ENCODE measurements at regions not wholly inside any gene's neighbourhood (a gene's known extent, or its start where the extent isn't known, plus 50 kb on each side); places are given as distances from the start of the nearest gene placed in this dataset.

GRCh38 chr2:128784626-128785306, 466.1 kb upstream of the HS6ST1 start:
- TF ChIP-seq, protein P1, sequence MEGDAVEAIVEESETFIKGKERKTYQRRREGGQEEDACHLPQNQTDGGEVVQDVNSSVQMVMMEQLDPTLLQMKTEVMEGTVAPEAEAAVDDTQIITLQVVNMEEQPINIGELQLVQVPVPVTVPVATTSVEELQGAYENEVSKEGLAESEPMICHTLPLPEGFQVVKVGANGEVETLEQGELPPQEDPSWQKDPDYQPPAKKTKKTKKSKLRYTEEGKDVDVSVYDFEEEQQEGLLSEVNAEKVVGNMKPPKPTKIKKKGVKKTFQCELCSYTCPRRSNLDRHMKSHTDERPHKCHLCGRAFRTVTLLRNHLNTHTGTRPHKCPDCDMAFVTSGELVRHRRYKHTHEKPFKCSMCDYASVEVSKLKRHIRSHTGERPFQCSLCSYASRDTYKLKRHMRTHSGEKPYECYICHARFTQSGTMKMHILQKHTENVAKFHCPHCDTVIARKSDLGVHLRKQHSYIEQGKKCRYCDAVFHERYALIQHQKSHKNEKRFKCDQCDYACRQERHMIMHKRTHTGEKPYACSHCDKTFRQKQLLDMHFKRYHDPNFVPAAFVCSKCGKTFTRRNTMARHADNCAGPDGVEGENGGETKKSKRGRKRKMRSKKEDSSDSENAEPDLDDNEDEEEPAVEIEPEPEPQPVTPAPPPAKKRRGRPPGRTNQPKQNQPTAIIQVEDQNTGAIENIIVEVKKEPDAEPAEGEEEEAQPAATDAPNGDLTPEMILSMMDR (IDR thresholded peaks at IDR 0.05), result no peak
- TF ChIP-seq NR2C2 (CRISPR knock-in tag; IDR thresholded peaks at IDR 0.05) (no peak), KAT7 (CRISPR knock-in tag; IDR thresholded peaks at IDR 0.05; ENCODE audit: borderline replicate concordance) (no peak), CREM (CRISPR knock-in tag; IDR thresholded peaks at IDR 0.05) (no peak), ZNF121 (CRISPR knock-in tag; IDR thresholded peaks at IDR 0.05) (no peak), ELF4 (CRISPR knock-in tag; IDR thresholded peaks at IDR 0.05; ENCODE audit: low read depth) (no peak), SMAD3 (CRISPR knock-in tag; IDR thresholded peaks at IDR 0.05; ENCODE audit: borderline replicate concordance) (no peak), SP1 (CRISPR knock-in tag; conservative IDR thresholded peaks at IDR 0.05) (no peak), CBFB (CRISPR knock-in tag; IDR thresholded peaks at IDR 0.05; ENCODE audit: low read depth) (no peak), ZNF219 (CRISPR knock-in tag; IDR thresholded peaks at IDR 0.05; ENCODE audit: borderline replicate concordance) (no peak), USF1 (CRISPR knock-in tag; IDR thresholded peaks at IDR 0.05) (no peak)
- TF ChIP-seq, protein P2, sequence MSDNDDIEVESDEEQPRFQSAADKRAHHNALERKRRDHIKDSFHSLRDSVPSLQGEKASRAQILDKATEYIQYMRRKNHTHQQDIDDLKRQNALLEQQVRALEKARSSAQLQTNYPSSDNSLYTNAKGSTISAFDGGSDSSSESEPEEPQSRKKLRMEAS (CRISPR knock-in tag; IDR thresholded peaks at IDR 0.05), result no peak
- TF ChIP-seq, protein P3, sequence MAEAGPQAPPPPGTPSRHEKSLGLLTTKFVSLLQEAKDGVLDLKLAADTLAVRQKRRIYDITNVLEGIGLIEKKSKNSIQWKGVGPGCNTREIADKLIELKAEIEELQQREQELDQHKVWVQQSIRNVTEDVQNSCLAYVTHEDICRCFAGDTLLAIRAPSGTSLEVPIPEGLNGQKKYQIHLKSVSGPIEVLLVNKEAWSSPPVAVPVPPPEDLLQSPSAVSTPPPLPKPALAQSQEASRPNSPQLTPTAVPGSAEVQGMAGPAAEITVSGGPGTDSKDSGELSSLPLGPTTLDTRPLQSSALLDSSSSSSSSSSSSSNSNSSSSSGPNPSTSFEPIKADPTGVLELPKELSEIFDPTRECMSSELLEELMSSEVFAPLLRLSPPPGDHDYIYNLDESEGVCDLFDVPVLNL (CRISPR knock-in tag; IDR thresholded peaks at IDR 0.05; ENCODE audit: borderline replicate concordance, low read depth), result no peak
- TF ChIP-seq, protein P4, sequence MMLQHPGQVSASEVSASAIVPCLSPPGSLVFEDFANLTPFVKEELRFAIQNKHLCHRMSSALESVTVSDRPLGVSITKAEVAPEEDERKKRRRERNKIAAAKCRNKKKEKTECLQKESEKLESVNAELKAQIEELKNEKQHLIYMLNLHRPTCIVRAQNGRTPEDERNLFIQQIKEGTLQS (CRISPR knock-in tag; conservative IDR thresholded peaks at IDR 0.05), result no peak
